GM21717 (cell line): ENCODE measurements at regions not wholly inside any gene's neighbourhood (a gene's known extent, or its start where the extent isn't known, plus 50 kb on each side); places are given as distances from the start of the nearest gene placed in this dataset.

Experiments used
- ATAC-seq: cut with Tn5 transposase; IDR thresholded peaks from one replicate; pipeline ENCODE4 v1.9.1; 2021; ENCODE audit warnings: mild to moderate bottlenecking, moderate library complexity; ENCODE audit not compliant: unreplicated experiment

GRCh38 chr15:37679627-37680026, 254.8 kb upstream of the TMCO5A start:
- no peak for ATAC-seq

GRCh38 chr15:37682304-37682703, 252.1 kb upstream of the TMCO5A start:
- ATAC-seq, result no peak

GRCh38 chr15:37691911-37692310, 242.5 kb upstream of the TMCO5A start:
- ATAC-seq, result no peak

- ATAC-seq, result no peak
These were observed 240.5 kb upstream of the TMCO5A start for GRCh38 chr15:37693926-37694325.

GRCh38 chr15:37695719-37696118, 238.7 kb upstream of the TMCO5A start:
- ATAC-seq, result no peak

- ATAC-seq, result no peak
These were observed 235.8 kb upstream of the TMCO5A start for GRCh38 chr15:37698679-37699078.

GRCh38 chr15:37701230-37701629, 233.2 kb upstream of the TMCO5A start:
- ATAC-seq, result no peak

GRCh38 chr15:37709669-37710068, 224.8 kb upstream of the TMCO5A start:
- no peak for ATAC-seq

GRCh38 chr15:37715101-37715500, 219.3 kb upstream of the TMCO5A start:
- no peak for ATAC-seq

GRCh38 chr15:37720267-37720666, 214.2 kb upstream of the TMCO5A start:
- ATAC-seq, result no peak

- ATAC-seq, result no peak
These were observed 203.2 kb upstream of the TMCO5A start for GRCh38 chr15:37731146-37731746.

GRCh38 chr15:37733628-37734027, 200.8 kb upstream of the TMCO5A start:
- ATAC-seq, result no peak

GRCh38 chr15:37740623-37741141, 193.8 kb upstream of the TMCO5A start:
- ATAC-seq, result no peak

GRCh38 chr15:37743826-37744225, 190.6 kb upstream of the TMCO5A start:
- ATAC-seq, result no peak

- no peak for ATAC-seq
These were observed 189.9 kb upstream of the TMCO5A start for GRCh38 chr15:37744521-37744920.

- ATAC-seq, result no peak
These were observed 183.0 kb upstream of the TMCO5A start for GRCh38 chr15:37751401-37751800.

- ATAC-seq, result no peak
These were observed 178.0 kb upstream of the TMCO5A start for GRCh38 chr15:37756407-37756806.

GRCh38 chr15:37758412-37758811, 176.0 kb upstream of the TMCO5A start:
- no peak for ATAC-seq

GRCh38 chr15:37764733-37765191, 169.7 kb upstream of the TMCO5A start:
- peak; percentile 56 for ATAC-seq

GRCh38 chr15:37765786-37766185, 168.7 kb upstream of the TMCO5A start:
- ATAC-seq, result no peak

GRCh38 chr15:37767841-37768455, 166.5 kb upstream of the TMCO5A start:
- no peak for ATAC-seq

GRCh38 chr15:37771465-37771864, 163.0 kb upstream of the TMCO5A start:
- ATAC-seq, result no peak
